ENCODE measurements at regions not wholly inside any gene's neighbourhood (a gene's known extent, or its start where the extent isn't known, plus 50 kb on each side); places are given as distances from the start of the nearest gene placed in this dataset.

- TF ChIP-seq CTCF (IDR thresholded peaks at IDR 0.05): no peak
- TF ChIP-seq POLR2A (IDR thresholded peaks at IDR 0.05): no peak
- TF ChIP-seq EP300 (IDR thresholded peaks at IDR 0.05): no peak
These were observed 1272.1 kb downstream of the BRD1 start for GRCh38 chr22:48555606-48556005.

Data from tibial nerve (tissue), 4 donors.